IMR-90 (cell line): ENCODE measurements at regions not wholly inside any gene's neighbourhood (a gene's known extent, or its start where the extent isn't known, plus 50 kb on each side); places are given as distances from the start of the nearest gene placed in this dataset.

Experiments
- CTCF ChIP-seq: conservative IDR thresholded peaks from 2 replicates; pipeline ENCODE4 v1.5.1; 2012; ENCODE audit warnings: mild to moderate bottlenecking, low read depth, low read length, improper control_type of control experiment
- POLR2A ChIP-seq: IDR thresholded peaks from 2 replicates; pipeline ENCODE4 v1.6.1; 2012; ENCODE audit warnings: mild to moderate bottlenecking, low read depth, low read length
- USF2 ChIP-seq: fragments of 150-350 bp; IDR thresholded peaks from 2 replicates; pipeline ENCODE4 v1.6.1; 2017; ENCODE audit warnings: mild to moderate bottlenecking, antibody characterized with exemption, low read length, low read depth

GRCh38 chr14:51430633-51431032 is 190.6 kb downstream of the TMX1 start:
- TF ChIP-seq USF2 (no peak), POLR2A (no peak), CTCF (no peak)
